GM18498 (cell line): ENCODE measurements at regions not wholly inside any gene's neighbourhood (a gene's known extent, or its start where the extent isn't known, plus 50 kb on each side); places are given as distances from the start of the nearest gene placed in this dataset.
"Not testable (repeated sequence)": the region's sequence is repeated elsewhere in the genome, so short reads cannot be mapped to it uniquely, and the experiment has no call there.

Experiments
- ATAC-seq: cut with Tn5 transposase; IDR thresholded peaks from one replicate; pipeline ENCODE4 v1.9.1; 2021; ENCODE audit warnings: mild to moderate bottlenecking, moderate library complexity; ENCODE audit not compliant: unreplicated experiment

DNA sequence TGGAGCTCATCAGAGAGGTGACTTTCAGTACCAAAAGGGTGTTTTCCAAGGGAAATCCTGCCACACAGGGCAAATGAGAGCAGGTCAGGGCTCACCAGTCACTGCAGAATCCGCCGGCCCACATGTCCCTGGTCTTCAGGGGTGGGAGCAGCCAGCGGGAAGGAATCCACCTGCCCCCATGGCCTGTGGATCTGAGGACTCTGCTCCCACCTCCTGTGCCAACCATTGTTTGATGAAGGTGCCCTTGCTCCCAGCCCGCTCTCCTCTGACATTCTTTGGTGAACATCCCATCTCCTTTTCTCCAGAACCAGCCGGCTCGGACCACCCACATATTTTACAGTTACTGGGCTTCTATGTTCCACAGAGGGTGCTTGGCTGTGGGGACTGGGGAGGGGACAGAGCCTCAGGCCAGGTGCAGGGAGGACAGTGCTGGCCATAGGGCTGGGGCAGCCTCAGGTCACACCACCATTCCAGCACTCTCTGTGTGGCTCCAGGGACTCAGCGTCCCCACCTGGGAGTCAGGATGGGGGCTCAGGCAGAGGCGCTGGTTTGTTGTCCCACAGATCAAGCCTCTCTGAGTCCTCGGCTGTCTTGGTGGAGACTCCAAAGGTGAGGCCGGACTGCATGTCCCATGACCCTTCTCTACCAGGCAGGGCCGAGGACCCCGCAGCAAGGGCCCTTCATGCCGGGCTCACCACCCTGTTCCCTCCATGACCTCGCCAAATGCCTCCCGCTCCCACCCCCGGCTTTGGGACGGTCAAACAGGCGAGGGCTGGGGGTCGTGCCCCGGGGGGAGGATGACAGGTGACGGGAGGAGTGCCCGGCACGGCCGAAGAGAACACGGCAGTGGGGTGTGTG, 183.2 kb upstream of the ZNF469 start:
- not testable (repeated sequence) for ATAC-seq

DNA sequence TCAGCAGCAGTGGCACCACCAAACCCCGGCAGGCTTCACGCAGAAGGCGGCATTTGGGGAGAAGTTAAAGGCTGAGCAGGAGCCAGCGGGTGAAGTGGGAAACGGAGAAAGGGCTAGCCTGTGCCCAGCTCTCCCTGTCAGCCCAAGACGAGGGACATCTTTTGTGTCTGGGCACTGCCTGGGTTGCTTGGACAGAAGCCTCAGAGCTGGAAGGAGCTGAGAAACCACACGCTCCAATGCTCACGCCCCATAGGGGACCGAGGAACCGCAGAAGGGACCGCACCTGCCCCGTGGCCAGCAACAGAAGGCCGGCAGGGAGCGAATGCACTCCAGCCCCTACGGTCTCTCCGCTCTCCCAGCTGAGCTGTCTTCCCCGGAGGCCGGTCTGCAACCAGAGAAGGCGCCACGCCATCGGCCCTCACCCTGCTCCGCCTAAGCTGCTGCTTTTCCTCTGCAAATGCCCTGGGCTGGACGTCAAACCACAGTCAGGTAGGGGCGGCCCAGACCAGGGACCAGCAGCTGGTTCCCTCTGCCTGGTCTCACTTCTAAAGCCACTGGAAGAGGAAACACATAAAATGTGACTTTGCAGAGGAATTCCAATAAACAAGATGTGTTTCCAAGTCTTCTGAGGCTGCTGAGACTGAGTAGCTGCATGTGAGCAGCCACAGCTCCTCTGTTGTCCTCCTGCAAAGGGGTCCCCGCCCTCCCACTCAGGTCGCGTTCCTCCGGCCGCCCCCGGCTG, 182.4 kb upstream of the ZNF469 start:
- ATAC-seq: not testable (repeated sequence)

- ATAC-seq: no peak
Observed at GRCh38 chr16:88200896-88201185, 181.9 kb upstream of the ZNF469 start.

DNA sequence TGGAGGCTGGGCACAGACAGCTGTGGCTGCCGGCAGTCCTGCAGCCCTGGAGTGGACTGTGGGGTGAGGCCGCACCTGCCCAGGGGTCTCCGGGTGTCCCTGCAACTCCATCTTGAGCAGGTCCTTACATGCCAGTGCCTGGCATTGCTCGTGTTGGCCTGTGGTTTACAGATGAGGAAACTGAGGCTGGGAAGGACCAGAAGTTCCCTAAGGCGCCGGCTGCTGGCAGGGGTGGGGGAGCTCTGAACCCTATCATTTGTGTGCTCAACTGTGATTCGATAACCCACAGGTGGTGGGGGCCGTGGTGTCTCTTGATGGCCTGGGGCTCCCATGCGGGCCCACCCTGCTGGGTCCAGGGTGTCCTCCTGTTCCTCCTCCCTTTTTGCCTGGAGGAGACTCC, 181.1 kb upstream of the ZNF469 start:
- not testable (repeated sequence) for ATAC-seq

DNA sequence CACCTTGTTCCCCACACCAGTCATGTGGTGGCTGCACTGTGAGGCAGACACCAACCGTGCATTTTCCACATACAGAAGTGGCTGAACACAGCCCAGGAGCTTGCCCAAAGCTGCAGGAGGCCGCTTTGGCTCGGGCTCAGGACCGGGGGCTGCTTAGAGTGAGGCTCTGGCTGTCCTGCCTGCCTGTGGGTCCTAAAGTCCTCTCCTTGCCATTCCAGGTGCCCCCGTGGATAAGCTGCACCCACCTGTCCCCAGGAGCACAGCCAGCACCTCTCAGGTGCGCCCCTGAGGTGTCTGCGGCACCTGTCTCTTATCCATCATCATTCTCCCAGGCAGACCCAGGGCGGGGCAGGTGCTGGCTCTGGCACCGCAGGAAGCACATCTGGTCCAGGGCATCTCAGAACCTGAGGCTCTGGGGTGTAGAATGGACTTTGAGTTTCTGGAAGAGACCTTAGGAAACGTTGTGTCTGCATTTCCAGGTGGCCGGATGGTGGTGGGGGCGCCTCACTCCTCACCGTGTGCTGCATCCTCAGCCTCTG, 180.5 kb upstream of the ZNF469 start:
- ATAC-seq: no peak

DNA sequence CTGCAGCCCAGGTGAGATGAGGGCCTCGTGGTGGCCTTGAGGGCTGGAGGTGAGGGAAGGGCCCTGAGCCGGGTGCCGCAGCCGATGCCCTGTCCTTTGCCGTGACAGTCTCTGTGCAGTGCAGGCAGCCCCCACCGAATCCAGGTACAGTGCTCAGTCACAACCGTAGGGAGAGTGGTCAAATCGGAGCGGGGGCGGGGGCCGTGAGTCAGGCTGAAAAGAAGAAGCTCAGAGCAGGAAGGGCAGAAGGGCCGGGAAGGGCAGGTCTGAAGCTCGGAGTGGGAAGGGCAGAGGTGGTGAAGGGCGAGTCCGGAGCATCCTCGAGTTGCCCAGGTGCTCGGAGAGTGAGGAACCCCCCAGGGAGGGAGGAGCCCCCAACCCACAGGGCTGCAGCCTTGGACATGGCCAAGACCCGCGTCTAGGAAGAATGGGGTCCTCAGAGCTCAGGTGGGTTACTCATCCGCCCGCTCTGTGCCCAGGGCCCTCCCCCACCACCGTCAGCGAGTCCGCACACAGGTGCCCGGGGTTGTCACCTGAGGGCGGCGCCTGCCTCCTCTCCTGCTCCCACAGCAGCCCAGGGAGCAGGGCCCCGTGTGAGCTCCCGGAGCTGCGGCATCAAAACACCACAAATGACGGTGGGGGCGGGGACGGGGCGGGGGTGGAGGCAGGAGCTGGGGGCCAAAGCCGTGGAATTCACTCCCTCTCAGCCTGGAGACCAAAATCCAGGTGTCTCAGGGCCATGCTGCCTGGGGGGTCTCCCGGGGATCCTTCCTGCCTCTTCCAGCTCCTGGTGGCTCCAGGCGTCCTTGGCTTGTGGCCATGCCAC, 179.7 kb upstream of the ZNF469 start:
- not testable (repeated sequence) for ATAC-seq

DNA sequence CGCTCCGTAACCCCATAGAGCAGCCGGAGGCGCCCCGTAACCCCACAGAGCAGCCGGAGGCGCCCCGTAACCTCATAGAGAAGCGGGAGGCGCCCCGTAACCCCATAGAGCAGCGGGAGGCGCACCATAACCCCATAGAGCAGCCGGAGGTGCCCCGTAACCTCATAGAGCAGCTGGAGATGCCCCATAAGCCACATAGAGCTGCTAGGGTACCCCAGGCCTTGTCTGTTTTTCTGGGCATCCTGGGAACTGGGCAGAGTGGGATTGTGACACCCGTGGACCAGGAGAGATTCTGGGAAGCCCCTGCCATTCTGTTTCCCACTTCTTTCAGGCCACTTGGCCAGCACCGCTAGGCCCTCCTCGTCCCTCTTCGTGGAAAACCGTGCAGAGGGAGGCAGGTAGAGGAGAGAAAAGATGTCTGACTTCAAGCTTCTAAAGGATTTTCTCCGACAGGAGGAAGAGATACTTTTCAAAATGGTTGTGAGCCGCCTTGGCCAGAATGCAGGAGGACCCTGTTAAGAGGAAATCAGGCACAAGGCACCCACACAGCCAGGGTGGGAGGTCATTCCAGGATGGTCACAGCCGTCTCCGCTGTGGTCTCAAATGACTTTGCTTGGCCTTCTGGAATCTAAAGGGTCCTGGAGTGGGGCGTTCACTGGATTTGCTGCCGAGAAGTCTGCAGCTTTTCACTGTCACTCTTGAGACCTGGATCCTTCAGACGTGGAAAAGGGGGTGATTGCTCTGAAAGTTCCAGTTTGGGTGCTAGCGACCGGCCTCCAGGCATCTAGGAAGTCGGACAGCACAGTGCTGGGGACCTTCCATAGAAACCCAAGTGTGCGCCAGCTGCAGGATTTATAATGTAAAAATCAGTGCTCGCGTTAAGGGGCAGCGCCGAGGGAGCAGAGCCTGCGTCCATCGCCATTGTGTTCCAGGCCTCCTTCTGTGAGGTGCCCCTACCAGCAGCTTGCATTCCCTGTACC, 178.3 kb upstream of the ZNF469 start:
- ATAC-seq: not testable (repeated sequence)

DNA sequence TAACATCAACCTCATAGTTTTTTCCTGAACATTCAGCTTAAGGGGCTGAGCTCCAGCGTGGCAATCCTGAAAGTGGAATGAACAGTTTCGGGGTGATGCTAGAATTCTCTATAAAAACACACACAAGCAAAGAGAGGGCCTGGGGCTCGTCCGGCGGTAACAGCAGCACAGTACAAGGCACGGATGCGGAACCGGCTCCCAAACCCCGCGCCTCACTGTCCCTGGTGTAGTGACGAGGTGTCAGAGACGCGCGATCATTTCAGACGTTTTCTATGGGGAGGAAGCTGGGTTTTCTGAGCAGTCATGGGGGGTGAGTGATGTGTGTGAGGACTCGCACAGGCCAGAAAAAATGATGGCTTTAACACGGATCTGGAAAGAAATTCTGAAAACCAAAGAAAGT, 177.3 kb upstream of the ZNF469 start:
- ATAC-seq: not testable (repeated sequence)

DNA sequence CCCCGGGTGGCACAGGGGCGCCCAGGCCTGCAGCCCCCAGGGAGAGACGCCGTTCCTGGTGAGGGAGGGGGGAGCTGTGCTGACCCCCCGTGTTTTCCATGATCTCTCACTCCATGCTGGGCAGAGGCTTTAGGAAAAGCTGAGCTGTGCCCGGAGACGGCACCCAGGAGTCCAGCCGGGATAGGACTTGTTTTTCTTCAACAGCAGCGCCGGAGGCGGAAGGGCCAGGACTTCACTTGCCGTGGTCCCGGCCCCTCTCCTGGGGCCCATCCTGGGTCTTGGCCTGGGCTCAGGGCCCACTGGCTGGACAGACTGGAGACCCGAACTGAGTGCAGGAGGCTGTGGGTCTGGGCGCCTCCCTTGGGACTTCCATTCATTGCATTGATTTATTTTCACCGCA, 176.8 kb upstream of the ZNF469 start:
- ATAC-seq: not testable (repeated sequence)

GRCh38 chr16:88206516-88206915, 176.2 kb upstream of the ZNF469 start:
- not testable (repeated sequence) for ATAC-seq

DNA sequence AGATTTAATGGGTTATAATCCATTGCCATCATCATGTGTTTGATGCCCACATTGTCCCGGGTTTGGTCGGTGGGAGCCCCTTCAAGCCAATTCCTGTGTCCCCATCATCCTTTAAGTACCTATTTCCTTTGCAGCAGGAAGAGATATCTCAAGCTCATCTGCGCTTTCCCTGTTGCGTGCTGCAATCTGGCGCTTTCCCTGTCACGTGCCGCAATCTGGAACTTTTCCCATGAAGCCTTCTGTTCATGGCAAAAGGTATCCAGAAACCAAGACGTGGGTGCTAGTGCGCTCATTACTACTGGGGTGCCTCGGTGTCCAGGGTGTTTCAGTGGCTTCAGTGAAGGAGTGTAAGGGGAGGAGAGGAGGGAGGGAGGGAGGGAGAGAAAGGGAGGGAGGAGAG, 174.6 kb upstream of the ZNF469 start:
- no peak for ATAC-seq

GRCh38 chr16:88208776-88209175, 174.0 kb upstream of the ZNF469 start:
- ATAC-seq: not testable (repeated sequence)

DNA sequence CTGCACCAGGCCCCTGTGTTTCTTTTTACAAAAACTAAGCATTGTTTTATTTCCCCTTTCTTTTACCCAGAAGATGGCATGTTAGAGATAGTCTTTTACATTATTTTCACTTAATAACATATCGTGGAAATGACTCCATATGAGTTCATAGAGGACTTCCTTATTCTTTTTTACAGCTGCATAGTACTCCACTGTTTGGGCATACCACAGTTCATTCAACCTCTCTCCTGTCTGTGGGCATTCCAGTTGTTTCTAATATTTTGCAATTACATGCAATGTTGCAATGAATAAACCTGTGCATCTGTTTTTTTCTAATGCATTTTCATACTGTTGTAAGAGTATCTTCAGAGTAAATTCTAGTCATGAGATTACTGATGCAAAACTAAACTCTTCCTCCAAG, 173.2 kb upstream of the ZNF469 start:
- ATAC-seq: not testable (repeated sequence)

DNA sequence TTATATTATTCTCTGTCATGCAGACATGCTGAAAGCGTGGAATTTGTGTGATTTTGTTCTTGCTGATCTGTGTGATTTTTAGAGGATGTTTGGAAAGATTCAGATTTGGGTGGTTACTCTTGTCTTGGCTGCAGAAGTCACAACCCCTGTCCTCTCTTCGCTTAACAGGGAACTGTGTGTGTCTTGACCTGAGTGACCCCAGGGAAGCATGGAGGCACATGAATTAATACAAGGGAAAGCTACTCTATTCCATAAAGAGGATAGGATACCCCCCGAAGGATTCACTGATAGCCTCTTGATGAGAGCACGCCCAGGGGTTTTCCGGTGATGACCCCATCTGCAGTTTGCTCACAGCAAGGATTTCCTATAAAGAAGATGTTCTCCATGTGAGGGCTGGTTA, 168.8 kb upstream of the ZNF469 start:
- ATAC-seq: not testable (repeated sequence)

DNA sequence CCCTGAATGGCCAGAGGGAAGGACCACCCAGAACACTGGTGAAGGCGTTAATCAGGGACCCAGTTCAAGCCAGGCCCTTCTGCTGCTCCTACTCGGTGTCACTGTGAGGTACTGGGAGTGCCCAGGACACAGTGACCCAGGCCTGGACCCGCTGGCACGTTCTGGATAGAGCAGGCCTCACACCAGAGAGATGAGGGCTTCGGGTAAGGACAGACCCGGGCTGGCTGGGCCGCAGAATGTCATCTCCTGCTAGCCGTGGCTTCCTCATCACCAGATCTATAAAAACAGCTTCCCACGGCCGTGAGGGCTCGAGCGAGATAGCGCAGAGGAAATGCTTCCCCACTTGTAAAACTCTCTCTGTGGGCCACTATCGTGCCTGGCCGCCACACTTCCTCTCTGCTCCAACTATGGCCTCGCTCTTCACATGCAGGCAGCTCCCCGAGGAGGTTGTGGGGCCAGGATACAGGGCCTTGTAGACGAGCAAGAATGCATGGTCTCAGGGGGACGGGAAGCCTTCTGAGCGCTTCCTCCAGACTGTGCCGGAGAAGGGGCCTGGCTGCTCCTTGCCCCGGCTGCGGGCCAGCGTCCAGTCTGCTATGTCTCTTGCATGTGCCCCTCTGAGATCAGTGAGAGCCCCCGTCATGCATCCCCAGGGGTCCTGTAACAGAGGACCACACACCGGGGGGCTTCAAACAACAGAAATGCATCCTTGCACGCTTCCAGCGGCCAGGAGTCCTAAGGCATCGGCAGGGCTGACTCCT, 161.6 kb upstream of the ZNF469 start:
- ATAC-seq: not testable (repeated sequence)

GRCh38 chr16:88223696-88224095, 159.1 kb upstream of the ZNF469 start:
- not testable (repeated sequence) for ATAC-seq

DNA sequence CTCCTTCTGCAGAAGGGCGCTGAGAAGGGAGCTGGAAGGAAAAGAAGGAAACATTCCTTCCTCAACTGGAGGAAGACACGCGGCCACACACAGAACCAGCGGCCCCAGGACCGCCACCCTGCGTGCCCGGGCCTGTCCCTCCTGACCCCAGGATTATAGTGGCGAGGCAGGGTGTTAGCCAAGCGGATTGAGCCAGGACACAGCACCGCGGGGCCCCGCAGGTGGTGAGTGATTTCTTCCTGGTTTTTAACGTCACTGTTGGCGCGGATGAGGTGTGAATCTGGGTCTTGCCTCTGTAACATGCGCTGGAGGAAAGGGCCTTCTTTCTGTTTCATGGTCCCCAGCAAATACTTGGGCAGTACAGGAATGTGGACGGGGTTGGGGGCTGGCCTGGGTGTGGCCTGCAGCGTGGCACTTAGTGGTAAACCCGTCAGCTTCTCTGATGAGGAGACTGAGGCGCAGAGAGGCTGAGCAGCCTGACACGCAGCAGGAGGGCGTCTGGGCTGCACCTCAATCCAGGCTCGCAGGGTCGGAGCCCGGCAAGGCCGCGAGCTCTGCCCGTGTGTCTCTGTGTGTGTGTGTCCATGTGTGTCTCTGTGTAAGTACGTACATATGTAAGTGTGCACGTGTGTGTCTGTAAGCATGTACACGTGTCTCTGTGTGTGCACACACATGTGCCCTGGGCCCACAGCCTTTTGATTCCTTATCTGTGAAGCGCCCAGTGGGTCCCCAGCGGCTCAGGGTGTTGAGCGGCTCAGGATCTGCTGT, 158.4 kb upstream of the ZNF469 start:
- ATAC-seq: not testable (repeated sequence)

GRCh38 chr16:88225640-88226230, 157.0 kb upstream of the ZNF469 start:
- not testable (repeated sequence) for ATAC-seq
